ENCODE measurements at regions not wholly inside any gene's neighbourhood (a gene's known extent, or its start where the extent isn't known, plus 50 kb on each side); places are given as distances from the start of the nearest gene placed in this dataset.

GRCh38 chr5:158385982-158386381 is 527.0 kb upstream of the CLINT1 start:
- TF ChIP-seq CTCF (IDR thresholded peaks at IDR 0.05): no peak
- no peak for TF ChIP-seq POLR2A (IDR thresholded peaks at IDR 0.05)

Data from thyroid gland (tissue), 4 donors.